ENCODE measurements at regions not wholly inside any gene's neighbourhood (a gene's known extent, or its start where the extent isn't known, plus 50 kb on each side); places are given as distances from the start of the nearest gene placed in this dataset.

- Histone ChIP-seq H2BK15ac (ENCODE audit: low read depth, low read length) (no peak overlapping the region), H2BK5ac (ENCODE audit: insufficient read length, low read length) (no peak overlapping the region), H3K56ac (ENCODE audit: insufficient read length, low read depth, low read length) (no peak overlapping the region), H3T11ph (ENCODE audit: low read length) (no peak overlapping the region), H3K9ac (ENCODE audit: extremely low read depth, insufficient read length, low read length) (no peak overlapping the region), H3K23ac (ENCODE audit: insufficient read length, low read depth, low read length) (no peak overlapping the region), H2AK5ac (ENCODE audit: insufficient read length, low read length) (no peak overlapping the region), H2BK20ac (ENCODE audit: low read depth, low read length, poor library complexity, severe bottlenecking) (no peak overlapping the region), H4K20me1 (ENCODE audit: control insufficient read depth, insufficient read depth, insufficient read length) (no peaks in the 10 kb centered on the region), H3K79me1 (ENCODE audit: insufficient read depth, low read depth, low read length, poor library complexity, severe bottlenecking) (no peaks in the 10 kb centered on the region), H4K91ac (ENCODE audit: insufficient read length, low read depth, low read length) (no peak overlapping the region), H3K4ac (ENCODE audit: low read depth, low read length) (no peak overlapping the region), H3K9me3 (ENCODE audit: control insufficient read depth, low read depth, low read length) (no peaks in the 10 kb centered on the region), H4K5ac (ENCODE audit: insufficient read length, low read depth, low read length) (no peak overlapping the region), H3K4me2 (ENCODE audit: insufficient read depth, insufficient read length, low read length) (no peak overlapping the region), H3K18ac (ENCODE audit: insufficient read length, low read depth, low read length) (no peak overlapping the region), H2AFZ (ENCODE audit: low read length) (no peak overlapping the region), H3K4me1 (ENCODE audit: insufficient read depth, low read length) (no peaks in the 10 kb centered on the region), H2BK120ac (ENCODE audit: low read depth, low read length, poor library complexity, severe bottlenecking) (no peak overlapping the region), H3K14ac (ENCODE audit: insufficient read depth, low read length) (no peak overlapping the region), H3K27ac (ENCODE audit: insufficient read length, low read depth, low read length) (no peak overlapping the region), H3K79me2 (ENCODE audit: insufficient read depth, low read length) (no peaks in the 10 kb centered on the region), H3K27me3 (ENCODE audit: insufficient read depth, low read length) (no peaks in the 10 kb centered on the region), H3K23me2 (ENCODE audit: insufficient read length, low read depth, low read length, poor library complexity, severe bottlenecking) (no peaks in the 10 kb centered on the region), H2BK12ac (ENCODE audit: insufficient read length, low read depth, low read length) (no peak overlapping the region), H4K8ac (replicated peaks; ENCODE audit: insufficient read length, low read depth, low read length) (no peak overlapping the region)
- Mint-ChIP-seq H3K4me3 (no peak overlapping the region), H3K36me3 (ENCODE audit: insufficient read depth in 1 of 3, low read depth in 3 of 3) (no peaks in the 10 kb centered on the region; a peak in 2 of 7 replicates), H3K4me1 (peaks cover 2 to 14% of the 10 kb centered on the region in 2 experiments; a peak in 3 of 4 replicates), H3K27ac (no peak overlapping the region), H3K9me3 (no peaks in the 10 kb centered on the region; a peak in 1 of 5 replicates), H3K27me3 (ENCODE audit: low read depth) (peaks cover 6% of the 10 kb centered on the region)
- no peak for TF ChIP-seq CTCF (conservative IDR thresholded peaks at IDR 0.05)
- no CpG with 5 or more reads among the region's 11 CpGs for WGBS (ENCODE audit: extremely low coverage, insufficient read length, low lambda C conversion rate)
- no peak for DNase-seq
These were observed 321.2 kb downstream of the CTTN start for GRCh38 chr11:70719516-70719915.
